GM12891 (cell line): ENCODE measurements at regions not wholly inside any gene's neighbourhood (a gene's known extent, or its start where the extent isn't known, plus 50 kb on each side); places are given as distances from the start of the nearest gene placed in this dataset.

Experiments used
- PAX5 ChIP-seq: IDR thresholded peaks from 2 replicates; pipeline ENCODE4 v1.6.1; 2011; ENCODE audit warnings: low read length, moderate library complexity, mild to moderate bottlenecking; ENCODE audit not compliant: insufficient read depth, severe bottlenecking
- POLR2A ChIP-seq: IDR thresholded peaks from 2 replicates; pipeline ENCODE4 v1.6.1; 2011; ENCODE audit warnings: low read depth, low read length, control low read depth
- POLR2AphosphoS5 ChIP-seq: IDR thresholded peaks from 2 replicates; pipeline ENCODE4 v1.6.1; 2011; ENCODE audit warnings: low read depth, low read length, control low read depth
- POU2F2 ChIP-seq: IDR thresholded peaks from 2 replicates; pipeline ENCODE4 v1.6.1; 2011; ENCODE audit warnings: low read depth, mild to moderate bottlenecking, control low read depth, low read length, moderate library complexity
- SPI1 ChIP-seq: IDR thresholded peaks from 2 replicates; pipeline ENCODE4 v1.6.1; 2011; ENCODE audit warnings: low read depth, low read length, control low read depth
- TAF1 ChIP-seq: IDR thresholded peaks from 2 replicates; pipeline ENCODE4 v1.6.1; 2011; ENCODE audit warnings: low read depth, low read length, control low read depth

GRCh38 chr13:34302596-34302995 lies 484.6 kb downstream of the RFC3 start:
- TF ChIP-seq POLR2A (no peak), TAF1 (no peak), POLR2AphosphoS5 (no peak), SPI1 (no peak), POU2F2 (no peak), PAX5 (no peak)
